K562 (cell line): ENCODE measurements at regions not wholly inside any gene's neighbourhood (a gene's known extent, or its start where the extent isn't known, plus 50 kb on each side); places are given as distances from the start of the nearest gene placed in this dataset.

Experiments
- HDGF ChIP-seq: fragments of 450-650 bp; IDR thresholded peaks from 2 replicates; pipeline ENCODE4 v1.6.1; 2016
- U2AF2 ChIP-seq: fragments of 200-400 bp; formaldehyde crosslinking; optimal IDR thresholded peaks from 2 replicates; pipeline ENCODE3; 2017; ENCODE audit warnings: low read depth, mild to moderate bottlenecking, low read length

- no peak for TF ChIP-seq HDGF
- no peak for TF ChIP-seq U2AF2
Measured at GRCh38 chr7:24404315-24404714, 120.3 kb downstream of the NPY start.
